Cardiac fibroblast (primary cell): ENCODE measurements at regions not wholly inside any gene's neighbourhood (a gene's known extent, or its start where the extent isn't known, plus 50 kb on each side); places are given as distances from the start of the nearest gene placed in this dataset.

Experiments
- DNase-seq, 2 donors: peaks; one replicate each; pipeline versions ENCODE4 v3.0.0 to v3.0.0-alpha.2; 2010; ENCODE audit warnings: low read depth in 2 of 2
- H3K4me3 ChIP-seq, 2 donors: replicated peaks in 1 of 2; 1 replicate in 1 of 2; 2 replicates in 1 of 2; pipeline ENCODE4 v1.5.1; 2011; ENCODE audit warnings: low read depth in 2 of 2, low read length in 2 of 2, mild to moderate bottlenecking in 2 of 2, moderate library complexity in 1 of 2
- CTCF ChIP-seq: IDR thresholded peaks from one replicate; pipeline ENCODE4 v1.5.1; 2011; ENCODE audit warnings: low read depth, mild to moderate bottlenecking, low read length, inconsistent platforms

DNA sequence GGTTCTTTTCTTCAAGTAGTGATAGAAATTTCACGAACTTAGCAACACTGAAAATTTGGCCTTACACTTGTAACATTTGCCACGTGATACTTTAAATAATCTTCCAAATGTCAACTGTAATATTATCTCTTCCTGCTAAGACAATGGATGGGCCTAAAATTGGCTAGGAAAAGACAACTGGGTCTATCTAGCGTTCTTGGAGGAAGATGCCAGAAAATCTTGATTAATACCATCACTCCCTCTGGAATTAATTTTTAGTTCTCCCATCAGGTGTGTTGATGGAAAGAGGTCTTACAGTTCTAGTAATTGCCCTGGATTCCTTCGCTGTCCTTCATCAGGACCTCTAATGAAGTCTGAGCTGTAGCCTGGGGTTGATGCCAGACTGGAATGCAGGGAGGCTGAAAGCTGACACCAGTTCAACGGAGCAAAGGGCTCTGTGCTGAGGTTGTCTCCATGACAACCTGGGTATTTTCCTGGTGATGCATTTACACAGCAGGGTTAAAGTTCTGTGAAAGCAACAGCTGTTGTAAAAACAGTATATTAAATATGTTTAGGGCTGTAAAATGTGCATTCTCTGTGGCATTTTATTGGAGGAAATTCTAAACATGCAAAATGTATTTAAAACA, 92.3 kb downstream of the GAS1 start:
- no peak overlapping the region for H3K4me3 ChIP-seq
- peak; percentile 68 to 95 for DNase-seq
- no peak for TF ChIP-seq CTCF

DNA sequence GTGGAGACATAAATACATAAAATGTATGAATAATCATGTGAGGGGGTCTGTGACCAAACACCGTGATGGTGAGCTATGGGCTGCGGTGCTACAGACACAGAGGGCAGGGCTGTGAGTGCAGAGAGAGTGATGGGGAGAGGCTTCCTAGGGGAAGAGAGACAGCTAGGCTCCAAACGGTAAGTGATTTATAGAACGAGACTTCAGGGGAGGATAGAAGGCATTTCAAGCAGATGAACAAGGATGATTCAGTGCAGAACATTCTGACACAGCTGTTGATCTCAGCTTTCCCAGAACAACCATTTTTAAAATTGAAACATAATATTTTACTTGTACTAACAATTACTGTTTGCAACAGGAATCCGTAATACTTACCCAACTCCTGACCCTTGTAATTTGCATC, 100.7 kb downstream of the GAS1 start:
- DNase-seq, result no peak
- no peak overlapping the region for H3K4me3 ChIP-seq
- no peak for TF ChIP-seq CTCF

GRCh38 chr9:86843206-86843605, 104.1 kb downstream of the GAS1 start:
- no peak for TF ChIP-seq CTCF
- peak in 1 of 2 donors; percentile 56 for DNase-seq
- no peak overlapping the region for H3K4me3 ChIP-seq

- DNase-seq, result no peak
- no peak for TF ChIP-seq CTCF
- H3K4me3 ChIP-seq, result no peak overlapping the region
These were observed 104.7 kb downstream of the GAS1 start for GRCh38 chr9:86842573-86842972.

GRCh38 chr9:86839522-86839921, 107.8 kb downstream of the GAS1 start:
- no peak overlapping the region for H3K4me3 ChIP-seq
- no peak for TF ChIP-seq CTCF
- no peak for DNase-seq

DNA sequence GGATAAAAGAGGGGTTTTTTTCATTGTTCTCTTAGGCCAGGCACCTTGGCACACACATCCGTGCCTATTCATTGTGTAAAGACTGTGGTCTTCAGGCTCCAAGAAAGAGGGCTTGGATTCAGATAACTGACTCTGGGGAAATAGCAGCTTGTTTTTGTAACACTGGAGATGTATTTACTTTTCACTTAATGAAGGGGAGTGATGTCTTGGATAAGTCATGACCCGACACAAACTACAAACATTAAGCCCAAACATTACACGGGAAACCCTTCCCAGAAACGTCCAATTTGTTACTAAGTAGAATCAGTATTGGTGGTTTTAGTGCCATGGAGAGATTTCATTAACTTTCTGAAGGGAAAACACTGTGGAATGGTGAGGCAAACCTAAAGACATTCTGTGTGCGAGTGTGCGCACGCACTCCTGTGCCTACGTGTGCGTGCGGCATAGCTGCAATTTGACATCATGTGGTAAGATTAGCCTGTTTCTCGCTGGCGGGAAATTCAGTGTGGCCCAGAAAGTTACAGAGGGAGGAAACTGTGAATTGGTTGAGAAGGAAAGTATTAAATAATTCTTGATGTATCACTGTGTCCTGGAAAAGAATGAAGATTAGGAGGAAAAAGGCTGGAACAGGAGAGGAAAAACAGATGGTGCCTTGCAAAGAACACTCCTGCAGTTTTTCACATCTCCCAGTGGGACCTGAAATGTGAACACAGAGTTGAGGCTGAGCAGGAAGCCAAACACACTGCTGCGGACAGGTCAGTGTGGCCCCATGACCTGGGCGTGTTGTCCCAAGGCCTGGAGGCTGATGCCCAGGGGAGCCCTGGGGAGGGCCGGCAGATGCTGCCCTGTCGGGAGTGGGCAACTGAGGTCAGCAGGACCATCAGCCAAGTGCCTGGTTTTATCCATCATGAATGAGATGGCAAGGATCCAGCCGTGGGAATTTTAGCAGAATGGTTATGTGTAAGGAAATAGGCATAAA, 108.5 kb downstream of the GAS1 start:
- H3K4me3 ChIP-seq, result no peak overlapping the region
- no peak for TF ChIP-seq CTCF
- peak in 1 of 2 donors; percentile 16 for DNase-seq
